ENCODE measurements at regions not wholly inside any gene's neighbourhood (a gene's known extent, or its start where the extent isn't known, plus 50 kb on each side); places are given as distances from the start of the nearest gene placed in this dataset.

GRCh38 chr12:127430401-127430800, 836.6 kb upstream of the TMEM132C start:
- no peak overlapping the region for H3K4me3 ChIP-seq (ENCODE audit: low read length in 2 of 2)
- no peak overlapping the region for H2AK5ac ChIP-seq (ENCODE audit: low read depth, low read length)
- no CpG with 5 or more reads among the region's 9 CpGs for WGBS, 2 donors (ENCODE audit: extremely low coverage in 2 of 2, insufficient read length in 2 of 2, insufficient replicate concordance in 1 of 2)
- no peak overlapping the region for H4K91ac ChIP-seq (ENCODE audit: low read depth, low read length, poor library complexity)
- no peak overlapping the region for H4K8ac ChIP-seq (ENCODE audit: low read depth, low read length)
- H3K9me3 ChIP-seq (replicated peaks in 1 of 2; ENCODE audit: control insufficient read depth in 2 of 2, insufficient read depth in 1 of 2, low read depth in 1 of 2, low read length in 2 of 2), result no peaks in the 10 kb centered on the region
- H3K79me1 ChIP-seq (ENCODE audit: low read depth, low read length), result no peaks in the 10 kb centered on the region
- no peak overlapping the region for H3K9ac ChIP-seq (ENCODE audit: low read depth, low read length, poor library complexity)
- DNase-seq (ENCODE audit: low spot score), result no peak
- H3K14ac ChIP-seq (ENCODE audit: low read length), result no peak overlapping the region
- H3K4me2 ChIP-seq (ENCODE audit: insufficient read depth, low read length, poor library complexity, severe bottlenecking), result no peak overlapping the region
- peak overlapping the region; percentile 50 for H3K18ac ChIP-seq (ENCODE audit: low read length)
- no peak overlapping the region for H2BK120ac ChIP-seq (ENCODE audit: low read depth, low read length)
- no peak overlapping the region for H2BK15ac ChIP-seq (ENCODE audit: low read length)
- no peak overlapping the region for H2BK5ac ChIP-seq (ENCODE audit: low read length)
- no peak overlapping the region for H3K4ac ChIP-seq (ENCODE audit: low read length)
- no peaks in the 10 kb centered on the region for H3K27me3 ChIP-seq (ENCODE audit: control insufficient read depth in 3 of 3, insufficient read depth in 3 of 3, low read depth in 1 of 3, low read length in 3 of 3)
- H3K36me3 ChIP-seq (replicated peaks in 1 of 2; ENCODE audit: control insufficient read depth in 2 of 2, insufficient read depth in 2 of 2, low read length in 2 of 2), result no peaks in the 10 kb centered on the region
- peak overlapping the region; percentile 37 for H3K23ac ChIP-seq (ENCODE audit: low read depth, low read length, poor library complexity)
- no peak overlapping the region for H2AFZ ChIP-seq (ENCODE audit: low read length)
- no peak overlapping the region for H3K27ac ChIP-seq (replicated peaks; ENCODE audit: low read length)
- H3K4me1 ChIP-seq (ENCODE audit: control insufficient read depth in 2 of 2, insufficient read depth in 1 of 2, low read depth in 1 of 2, low read length in 2 of 2), result peaks cover 0 to 4% of the 10 kb centered on the region in 2 donors
- no peak overlapping the region for H2BK12ac ChIP-seq (ENCODE audit: low read length)

GRCh38 chr12:127431177-127431576, 835.8 kb upstream of the TMEM132C start:
- Histone ChIP-seq H2BK12ac (ENCODE audit: low read length) (no peak overlapping the region), H3K23ac (ENCODE audit: low read depth, low read length, poor library complexity) (no peak overlapping the region), H3K18ac (ENCODE audit: low read length) (no peak overlapping the region), H3K79me1 (ENCODE audit: low read depth, low read length) (no peaks in the 10 kb centered on the region), H2BK15ac (ENCODE audit: low read length) (no peak overlapping the region), H3K27me3 (ENCODE audit: control insufficient read depth in 3 of 3, insufficient read depth in 3 of 3, low read depth in 1 of 3, low read length in 3 of 3) (no peaks in the 10 kb centered on the region), H3K36me3 (replicated peaks in 1 of 2; ENCODE audit: control insufficient read depth in 2 of 2, insufficient read depth in 2 of 2, low read length in 2 of 2) (no peaks in the 10 kb centered on the region), H4K8ac (ENCODE audit: low read depth, low read length) (no peak overlapping the region), H2BK120ac (ENCODE audit: low read depth, low read length) (no peak overlapping the region), H2AK5ac (ENCODE audit: low read depth, low read length) (no peak overlapping the region), H2BK5ac (ENCODE audit: low read length) (no peak overlapping the region), H3K27ac (replicated peaks; ENCODE audit: low read length) (no peak overlapping the region), H4K91ac (ENCODE audit: low read depth, low read length, poor library complexity) (no peak overlapping the region), H2AFZ (ENCODE audit: low read length) (no peak overlapping the region), H3K14ac (ENCODE audit: low read length) (no peak overlapping the region), H3K4me2 (ENCODE audit: insufficient read depth, low read length, poor library complexity, severe bottlenecking) (no peak overlapping the region), H3K9ac (ENCODE audit: low read depth, low read length, poor library complexity) (no peak overlapping the region), H3K4ac (ENCODE audit: low read length) (no peak overlapping the region), H3K9me3 (replicated peaks in 1 of 2; ENCODE audit: control insufficient read depth in 2 of 2, insufficient read depth in 1 of 2, low read depth in 1 of 2, low read length in 2 of 2) (no peaks in the 10 kb centered on the region), H3K4me3 (ENCODE audit: low read length in 2 of 2) (no peak overlapping the region), H3K4me1 (ENCODE audit: control insufficient read depth in 2 of 2, insufficient read depth in 1 of 2, low read depth in 1 of 2, low read length in 2 of 2) (peaks cover 0 to 4% of the 10 kb centered on the region in 2 donors)
- no peak for DNase-seq (ENCODE audit: low spot score)
- no CpG with 5 or more reads among the region's 6 CpGs for WGBS, 2 donors (ENCODE audit: extremely low coverage in 2 of 2, insufficient read length in 2 of 2, insufficient replicate concordance in 1 of 2)

GRCh38 chr12:127431594-127431993, 835.4 kb upstream of the TMEM132C start:
- Histone ChIP-seq H3K14ac (ENCODE audit: low read length) (no peak overlapping the region), H3K4me1 (ENCODE audit: control insufficient read depth in 2 of 2, insufficient read depth in 1 of 2, low read depth in 1 of 2, low read length in 2 of 2) (peaks cover 0 to 4% of the 10 kb centered on the region in 2 donors), H2BK12ac (ENCODE audit: low read length) (no peak overlapping the region), H3K27me3 (ENCODE audit: control insufficient read depth in 3 of 3, insufficient read depth in 3 of 3, low read depth in 1 of 3, low read length in 3 of 3) (no peaks in the 10 kb centered on the region), H3K9me3 (replicated peaks in 1 of 2; ENCODE audit: control insufficient read depth in 2 of 2, insufficient read depth in 1 of 2, low read depth in 1 of 2, low read length in 2 of 2) (no peaks in the 10 kb centered on the region), H3K79me1 (ENCODE audit: low read depth, low read length) (no peaks in the 10 kb centered on the region), H2AK5ac (ENCODE audit: low read depth, low read length) (no peak overlapping the region), H4K8ac (ENCODE audit: low read depth, low read length) (no peak overlapping the region), H3K4me3 (ENCODE audit: low read length in 2 of 2) (no peak overlapping the region), H2BK120ac (ENCODE audit: low read depth, low read length) (no peak overlapping the region), H3K27ac (replicated peaks; ENCODE audit: low read length) (no peak overlapping the region), H3K4me2 (ENCODE audit: insufficient read depth, low read length, poor library complexity, severe bottlenecking) (no peak overlapping the region), H2BK15ac (ENCODE audit: low read length) (no peak overlapping the region), H3K18ac (ENCODE audit: low read length) (no peak overlapping the region), H3K36me3 (replicated peaks in 1 of 2; ENCODE audit: control insufficient read depth in 2 of 2, insufficient read depth in 2 of 2, low read length in 2 of 2) (no peaks in the 10 kb centered on the region), H3K9ac (ENCODE audit: low read depth, low read length, poor library complexity) (no peak overlapping the region), H2BK5ac (ENCODE audit: low read length) (no peak overlapping the region), H4K91ac (ENCODE audit: low read depth, low read length, poor library complexity) (no peak overlapping the region), H3K23ac (ENCODE audit: low read depth, low read length, poor library complexity) (no peak overlapping the region), H3K4ac (ENCODE audit: low read length) (no peak overlapping the region), H2AFZ (ENCODE audit: low read length) (no peak overlapping the region)
- DNase-seq (ENCODE audit: low spot score), result no peak
- WGBS, 2 donors (ENCODE audit: extremely low coverage in 2 of 2, insufficient read length in 2 of 2, insufficient replicate concordance in 1 of 2), result no CpG with 5 or more reads among the region's 5 CpGs

GRCh38 chr12:127435439-127435838, 831.5 kb upstream of the TMEM132C start:
- WGBS, 2 donors (ENCODE audit: extremely low coverage in 2 of 2, insufficient read length in 2 of 2, insufficient replicate concordance in 1 of 2), result 100% methylated on average over 2 to 3 of the region's 3 CpGs

More at GRCh38 chr12:127435439-127435838, 831.5 kb upstream of the TMEM132C start:
- Histone ChIP-seq H2BK15ac (ENCODE audit: low read length) (no peak overlapping the region), H2BK12ac (ENCODE audit: low read length) (no peak overlapping the region), H3K79me1 (ENCODE audit: low read depth, low read length) (no peaks in the 10 kb centered on the region), H2BK5ac (ENCODE audit: low read length) (no peak overlapping the region), H2BK120ac (ENCODE audit: low read depth, low read length) (no peak overlapping the region), H3K36me3 (replicated peaks in 1 of 2; ENCODE audit: control insufficient read depth in 2 of 2, insufficient read depth in 2 of 2, low read length in 2 of 2) (no peaks in the 10 kb centered on the region), H4K91ac (ENCODE audit: low read depth, low read length, poor library complexity) (no peak overlapping the region), H3K23ac (ENCODE audit: low read depth, low read length, poor library complexity) (no peak overlapping the region), H3K9me3 (replicated peaks in 1 of 2; ENCODE audit: control insufficient read depth in 2 of 2, insufficient read depth in 1 of 2, low read depth in 1 of 2, low read length in 2 of 2) (peaks cover 0 to 7% of the 10 kb centered on the region in 2 donors), H3K27me3 (ENCODE audit: control insufficient read depth in 3 of 3, insufficient read depth in 3 of 3, low read depth in 1 of 3, low read length in 3 of 3) (no peaks in the 10 kb centered on the region), H3K18ac (ENCODE audit: low read length) (no peak overlapping the region), H3K14ac (ENCODE audit: low read length) (no peak overlapping the region), H3K4me1 (ENCODE audit: control insufficient read depth in 2 of 2, insufficient read depth in 1 of 2, low read depth in 1 of 2, low read length in 2 of 2) (peaks cover 0 to 4% of the 10 kb centered on the region in 2 donors), H2AK5ac (ENCODE audit: low read depth, low read length) (no peak overlapping the region), H3K4me2 (ENCODE audit: insufficient read depth, low read length, poor library complexity, severe bottlenecking) (no peak overlapping the region), H3K4me3 (ENCODE audit: low read length in 2 of 2) (no peak overlapping the region), H3K27ac (replicated peaks; ENCODE audit: low read length) (no peak overlapping the region), H4K8ac (ENCODE audit: low read depth, low read length) (no peak overlapping the region), H2AFZ (ENCODE audit: low read length) (no peak overlapping the region), H3K4ac (ENCODE audit: low read length) (no peak overlapping the region), H3K9ac (ENCODE audit: low read depth, low read length, poor library complexity) (no peak overlapping the region)
- no peak for DNase-seq (ENCODE audit: low spot score)
